ENCODE measurements at regions not wholly inside any gene's neighbourhood (a gene's known extent, or its start where the extent isn't known, plus 50 kb on each side); places are given as distances from the start of the nearest gene placed in this dataset.
A peak's percentile ranks its signal among the peaks of the same experiment; 100 is the strongest.

- POLR2A ChIA-PET (ENCODE audit: partially characterized antibody): interaction anchor here (1.4 kb wide), 2 partner anchors 271 to 296 kb away, joined by 3 read pairs; partner anchors contain the start of gene NSG2
- TF ChIP-seq CHD1 (IDR thresholded peaks at IDR 0.05; ENCODE audit: low read depth, low read length) (no peak), MAX (IDR thresholded peaks at IDR 0.05) (no peak), CHD2 (IDR thresholded peaks at IDR 0.05; ENCODE audit: low read length) (no peak), KDM5A (IDR thresholded peaks at IDR 0.05; ENCODE audit: low read length) (no peak), SP4 (IDR thresholded peaks at IDR 0.05; ENCODE audit: low read length) (no peak), CREB1 (IDR thresholded peaks at IDR 0.05) (no peak), CEBPB (IDR thresholded peaks at IDR 0.05; ENCODE audit: low read depth, low read length) (no peak), RBBP5 (IDR thresholded peaks at IDR 0.05; ENCODE audit: borderline replicate concordance, low read depth, low read length) (no peak), USF2 (IDR thresholded peaks at IDR 0.05; ENCODE audit: low read length) (no peak), KDM4A (IDR thresholded peaks at IDR 0.05; ENCODE audit: low read depth, low read length, severe bottlenecking) (no peak), SIRT6 (IDR thresholded peaks at IDR 0.05; ENCODE audit: low read length) (no peak), POLR2A (IDR thresholded peaks at IDR 0.05; ENCODE audit: control extremely low read depth in 1 of 2, low read depth in 2 of 2, low read length in 2 of 2) (no peak), HDAC2 (IDR thresholded peaks at IDR 0.05; ENCODE audit: borderline replicate concordance in 1 of 2, low read depth in 2 of 2, low read length in 2 of 2) (no peak), RAD21 (IDR thresholded peaks at IDR 0.05 in 1 of 2, conservative IDR thresholded peaks at IDR 0.05 in 1 of 2; ENCODE audit: low read depth in 2 of 2, low read length in 2 of 2) (no peak)
Observed at GRCh38 chr5:174316326-174316725, 270.8 kb downstream of the NSG2 start.

More at GRCh38 chr5:174316326-174316725, 270.8 kb downstream of the NSG2 start:
- no peak overlapping the region for H3K9ac ChIP-seq (replicated peaks in 1 of 4; ENCODE audit: extremely low read depth in 1 of 4, low read depth in 3 of 4, low read length in 3 of 4)
- no peaks in the 10 kb centered on the region for H3K36me3 ChIP-seq (ENCODE audit: control insufficient read depth in 2 of 4, insufficient read depth in 4 of 4, low read length in 3 of 4)
- 0 out of 2 replicates have a peak overlapping the region, but pooled peaks have one; percentile 17 for H2BK12ac ChIP-seq (ENCODE audit: low read depth, low read length)
- no peak overlapping the region for H3K23ac ChIP-seq (ENCODE audit: insufficient read length)
- H3K4me2 ChIP-seq (ENCODE audit: insufficient read depth in 1 of 2, low read depth in 2 of 2, low read length in 2 of 2): no peak overlapping the region
- H2BK15ac ChIP-seq (ENCODE audit: low read length): no peak overlapping the region
- no peak overlapping the region for H4K91ac ChIP-seq (replicated peaks; ENCODE audit: insufficient read length, low read length)
- CTCF ChIA-PET (ENCODE audit: partially characterized antibody): interaction anchor here (0.6 to 13.1 kb wide), 32 partner anchors 8 to 691 kb away, joined by 3 to 187 read pairs (median 5); partner anchors contain the start of gene NSG2
- no peak overlapping the region for H2AK5ac ChIP-seq (ENCODE audit: low read depth, low read length)
- H3K18ac ChIP-seq (ENCODE audit: extremely low read depth, low read length): no peak overlapping the region
- peaks cover 4% of the 10 kb centered on the region; the same call in 1 of the 2 replicates for H3K23me2 ChIP-seq (ENCODE audit: low read depth, low read length)
- H3K4me1 ChIP-seq (replicated peaks in 1 of 4; ENCODE audit: control insufficient read depth in 3 of 4, insufficient read depth in 4 of 4, low read length in 3 of 4): peaks cover 0 to 4% (median 0%) of the 10 kb centered on the region in 4 experiments; a peak in 1 of 7 replicates
- no peak overlapping the region for H3K27ac ChIP-seq (ENCODE audit: low read depth, low read length)
- no peaks in the 10 kb centered on the region for H3K79me1 ChIP-seq (ENCODE audit: low read depth, low read length)
- no peak overlapping the region for H2BK20ac ChIP-seq (ENCODE audit: low read length)
- no peak overlapping the region for H2BK120ac ChIP-seq (replicated peaks; ENCODE audit: low read depth, low read length)
- H2AFZ ChIP-seq (ENCODE audit: low read length): no peak overlapping the region
- DNase-seq (ENCODE audit: low read depth in 1 of 2, low spot score in 2 of 2): no peak
- no peaks in the 10 kb centered on the region for H3K79me2 ChIP-seq (ENCODE audit: control insufficient read depth in 1 of 2, insufficient read depth in 2 of 2, low read length in 2 of 2)
- H3K4ac ChIP-seq (replicated peaks; ENCODE audit: insufficient read length, low read depth, low read length): no peak overlapping the region
- WGBS, 2 experiments (ENCODE audit: extremely low coverage in 1 of 2, insufficient coverage in 1 of 2, insufficient read length in 1 of 2, insufficient replicate concordance in 2 of 2, low coverage in 1 of 2, low lambda C conversion rate in 2 of 2, missing lambda C conversion rate in 1 of 2): 82% methylated on average over 5 of the region's 6 CpGs; no CpG with 5 or more reads in 1 of the 2 experiments
- no peak overlapping the region for H2BK5ac ChIP-seq (ENCODE audit: low read depth, low read length)
- FAIRE-seq: no peak
- no peak overlapping the region for H3K4me3 ChIP-seq (ENCODE audit: extremely low read depth in 1 of 4, insufficient read depth in 2 of 4, low read depth in 3 of 4, low read length in 4 of 4)
- H3K27me3 ChIP-seq (replicated peaks in 1 of 4; ENCODE audit: control insufficient read depth in 3 of 4, extremely low read depth in 1 of 4, insufficient read depth in 3 of 4, low read length in 3 of 4): peaks cover 0 to 13% (median 7%) of the 10 kb centered on the region in 4 experiments; a peak in 5 of 7 replicates
- H4K8ac ChIP-seq (ENCODE audit: extremely low read depth, insufficient read depth, low read length): no peak overlapping the region
- no peak overlapping the region for H3K56ac ChIP-seq (replicated peaks; ENCODE audit: insufficient read length, low read depth, low read length)
- no peak overlapping the region for H3K14ac ChIP-seq (ENCODE audit: insufficient read length)
- H4K5ac ChIP-seq (ENCODE audit: insufficient read length, low read depth, low read length): no peak overlapping the region
- no peaks in the 10 kb centered on the region for H3K9me3 ChIP-seq (ENCODE audit: insufficient read depth in 2 of 2, low read depth in 1 of 2, low read length in 1 of 2)
- no peaks in the 10 kb centered on the region for H4K20me1 ChIP-seq (replicated peaks in 1 of 2; ENCODE audit: control insufficient read depth in 1 of 2, insufficient read depth in 2 of 2, low read length in 2 of 2)
